Lower leg skin (tissue), 3 donors: ENCODE measurements at regions not wholly inside any gene's neighbourhood (a gene's known extent, or its start where the extent isn't known, plus 50 kb on each side); places are given as distances from the start of the nearest gene placed in this dataset.

Experiments
- POLR2A ChIP-seq, 2 donors: fragments of 450-650 bp; IDR thresholded peaks; one replicate each; pipeline ENCODE4 v1.6.1; 2016 to 2017; ENCODE audit warnings: antibody characterized with exemption in 2 of 2, mild to moderate bottlenecking in 1 of 2, moderate library complexity in 1 of 2
- TF ChIP-seq, protein P1 (sequence below), 3 donors: fragments of 450-650 bp; IDR thresholded peaks; one replicate each; pipeline ENCODE4 v1.5.1; 2016; ENCODE audit warnings: antibody characterized with exemption in 3 of 3, mild to moderate bottlenecking in 3 of 3, moderate library complexity in 2 of 3

DNA sequence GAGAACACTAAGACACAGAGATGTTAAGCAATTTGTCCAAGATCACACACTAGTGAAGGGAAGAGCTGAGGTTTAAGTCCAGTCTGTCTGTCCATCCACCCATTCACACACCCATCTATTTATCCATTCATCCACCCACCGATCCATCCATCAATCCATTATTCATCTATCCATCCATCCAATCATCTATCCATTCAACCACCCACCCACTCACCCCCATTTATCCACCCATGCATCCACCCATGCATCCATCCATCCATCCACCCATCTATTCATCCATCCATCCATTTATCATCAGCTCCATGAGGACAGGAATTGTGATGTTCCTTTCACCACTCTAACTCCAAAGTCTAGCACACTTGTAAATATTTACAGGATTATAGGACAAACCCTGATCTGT lies 242.3 kb upstream of the PMEPA1 start:
- TF ChIP-seq, protein P1, sequence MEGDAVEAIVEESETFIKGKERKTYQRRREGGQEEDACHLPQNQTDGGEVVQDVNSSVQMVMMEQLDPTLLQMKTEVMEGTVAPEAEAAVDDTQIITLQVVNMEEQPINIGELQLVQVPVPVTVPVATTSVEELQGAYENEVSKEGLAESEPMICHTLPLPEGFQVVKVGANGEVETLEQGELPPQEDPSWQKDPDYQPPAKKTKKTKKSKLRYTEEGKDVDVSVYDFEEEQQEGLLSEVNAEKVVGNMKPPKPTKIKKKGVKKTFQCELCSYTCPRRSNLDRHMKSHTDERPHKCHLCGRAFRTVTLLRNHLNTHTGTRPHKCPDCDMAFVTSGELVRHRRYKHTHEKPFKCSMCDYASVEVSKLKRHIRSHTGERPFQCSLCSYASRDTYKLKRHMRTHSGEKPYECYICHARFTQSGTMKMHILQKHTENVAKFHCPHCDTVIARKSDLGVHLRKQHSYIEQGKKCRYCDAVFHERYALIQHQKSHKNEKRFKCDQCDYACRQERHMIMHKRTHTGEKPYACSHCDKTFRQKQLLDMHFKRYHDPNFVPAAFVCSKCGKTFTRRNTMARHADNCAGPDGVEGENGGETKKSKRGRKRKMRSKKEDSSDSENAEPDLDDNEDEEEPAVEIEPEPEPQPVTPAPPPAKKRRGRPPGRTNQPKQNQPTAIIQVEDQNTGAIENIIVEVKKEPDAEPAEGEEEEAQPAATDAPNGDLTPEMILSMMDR (IDR thresholded peaks at IDR 0.05): no peak
- no peak for TF ChIP-seq POLR2A (IDR thresholded peaks at IDR 0.05)
